ENCODE measurements at regions not wholly inside any gene's neighbourhood (a gene's known extent, or its start where the extent isn't known, plus 50 kb on each side); places are given as distances from the start of the nearest gene placed in this dataset.
"Not testable (repeated sequence)": the region's sequence is repeated elsewhere in the genome, so short reads cannot be mapped to it uniquely, and the experiment has no call there.

GRCh38 chr18:56438480-56438879 is 199.9 kb downstream of the TXNL1 start:
- not testable (repeated sequence) for DNase-seq

- no peak for DNase-seq
Observed at GRCh38 chr18:56436651-56437050, 201.7 kb downstream of the TXNL1 start.

GRCh38 chr18:56433919-56434318 is 204.5 kb downstream of the TXNL1 start:
- DNase-seq: no peak

- no peak for DNase-seq
Observed at GRCh38 chr18:56431551-56431950, 206.8 kb downstream of the TXNL1 start.

GRCh38 chr18:56423626-56424025 is 214.8 kb downstream of the TXNL1 start:
- no peak for DNase-seq

GRCh38 chr18:56421647-56422046 is 216.7 kb downstream of the TXNL1 start:
- no peak for DNase-seq

GRCh38 chr18:56420868-56421267 is 217.5 kb downstream of the TXNL1 start:
- DNase-seq: not testable (repeated sequence)

GRCh38 chr18:56414357-56414756 is 224.0 kb downstream of the TXNL1 start:
- no peak for DNase-seq

- no peak for DNase-seq
Observed at GRCh38 chr18:56413862-56414261, 224.5 kb downstream of the TXNL1 start.

GRCh38 chr18:56412951-56413350 is 225.4 kb downstream of the TXNL1 start:
- no peak for DNase-seq

GRCh38 chr18:56409736-56410135 is 228.7 kb downstream of the TXNL1 start:
- no peak for DNase-seq

GRCh38 chr18:56407646-56408180 is 230.7 kb downstream of the TXNL1 start:
- peak; percentile 79 for DNase-seq

GRCh38 chr18:56402872-56403516 is 235.4 kb downstream of the TXNL1 start:
- no peak for DNase-seq

- peak; percentile 51 for DNase-seq
Observed at GRCh38 chr18:56393870-56394269, 244.5 kb downstream of the TXNL1 start.

GRCh38 chr18:56391931-56392590 is 246.3 kb downstream of the TXNL1 start:
- no peak for DNase-seq

GRCh38 chr18:56390626-56391025 is 247.8 kb downstream of the TXNL1 start:
- DNase-seq: no peak

- DNase-seq: no peak
Observed at GRCh38 chr18:56389190-56389589, 249.2 kb downstream of the TXNL1 start.

GRCh38 chr18:56388571-56388970 is 249.8 kb downstream of the TXNL1 start:
- DNase-seq: no peak

- DNase-seq: no peak
Observed at GRCh38 chr18:56386856-56387255, 251.5 kb downstream of the TXNL1 start.

GRCh38 chr18:56383349-56383748 is 255.0 kb downstream of the TXNL1 start:
- no peak for DNase-seq

- no peak for DNase-seq
Observed at GRCh38 chr18:56382541-56382940, 255.9 kb downstream of the TXNL1 start.

- DNase-seq: no peak
Observed at GRCh38 chr18:56381196-56381595, 257.2 kb downstream of the TXNL1 start.

GRCh38 chr18:56380685-56381084 is 257.7 kb downstream of the TXNL1 start:
- no peak for DNase-seq

GRCh38 chr18:56379256-56379655 is 259.1 kb downstream of the TXNL1 start:
- DNase-seq: peak; percentile 3

GRCh38 chr18:56377231-56377630 is 261.2 kb downstream of the TXNL1 start:
- DNase-seq: no peak

Measured in NCI-H2171 treated with DMSO at 0.1 percent for 48 hours (cell line).